Skeletal muscle tissue (tissue), 3 donors: ENCODE measurements at regions not wholly inside any gene's neighbourhood (a gene's known extent, or its start where the extent isn't known, plus 50 kb on each side); places are given as distances from the start of the nearest gene placed in this dataset.

ENCODE experiments used
- H3K27ac ChIP-seq: one replicate; pipeline ENCODE4 v1.7.0; 2013; ENCODE audit warnings: mild to moderate bottlenecking, low read depth, low read length, inconsistent platforms
- H3K27me3 ChIP-seq, 3 donors: one replicate each; pipeline ENCODE4 v1.7.0; 2013; ENCODE audit warnings: low read length in 3 of 3; ENCODE audit not compliant: control insufficient read depth in 3 of 3, insufficient read depth in 3 of 3
- H3K36me3 ChIP-seq, 3 donors: one replicate each; pipeline ENCODE4 v1.7.0; 2013; ENCODE audit warnings: low read length in 3 of 3; ENCODE audit not compliant: control insufficient read depth in 3 of 3, insufficient read depth in 3 of 3
- H3K4me1 ChIP-seq, 3 donors: one replicate each; pipeline ENCODE4 v1.7.0; 2013; ENCODE audit warnings: low read length in 3 of 3, mild to moderate bottlenecking in 3 of 3; ENCODE audit not compliant: control insufficient read depth in 3 of 3, insufficient read depth in 3 of 3
- H3K4me3 ChIP-seq, 3 donors: one replicate each; pipeline ENCODE4 v1.7.0; 2013; ENCODE audit warnings: low read length in 3 of 3
- H3K9ac ChIP-seq, 3 donors: one replicate each; pipeline ENCODE4 v1.7.0; 2013; ENCODE audit warnings: low read length in 3 of 3, mild to moderate bottlenecking in 3 of 3, moderate library complexity in 2 of 3, low read depth in 1 of 3
- H3K9me3 ChIP-seq, 3 donors: one replicate each; pipeline ENCODE4 v1.7.0; 2013; ENCODE audit warnings: low read length in 3 of 3; ENCODE audit not compliant: control insufficient read depth in 3 of 3
- donor health status: Osteomylitis.

GRCh38 chr9:19732441-19732951, 56.3 kb downstream of the SLC24A2 start:
- Histone ChIP-seq H3K36me3 (no peaks in the 10 kb centered on the region), H3K27ac (no peak overlapping the region)

DNA sequence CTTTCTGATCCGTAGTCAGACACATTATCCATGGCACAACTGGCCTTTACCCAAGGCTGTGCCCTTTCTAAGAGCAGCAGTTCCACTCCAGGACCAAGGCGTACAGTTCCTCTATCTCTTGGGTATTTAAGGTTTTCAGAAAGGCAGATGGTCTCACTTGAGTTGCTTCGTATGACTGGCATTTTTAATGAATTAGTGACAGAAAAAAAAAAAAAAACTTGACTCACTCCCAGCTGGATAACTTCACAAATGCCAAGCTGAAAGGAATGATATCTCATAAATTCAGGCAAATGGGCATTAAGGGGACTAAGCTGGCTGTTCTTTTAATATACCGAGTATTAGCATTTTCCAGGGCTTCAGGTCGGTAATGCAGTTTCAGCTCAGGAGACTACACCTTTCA, 60.7 kb downstream of the SLC24A2 start:
- Histone ChIP-seq H3K4me3 (no peak overlapping the region), H3K4me1 (no peaks in the 10 kb centered on the region), H3K9me3 (no peaks in the 10 kb centered on the region), H3K36me3 (no peaks in the 10 kb centered on the region), H3K9ac (no peak overlapping the region), H3K27me3 (no peaks in the 10 kb centered on the region), H3K27ac (no peak overlapping the region)

More at GRCh38 chr9:19732441-19732951, 56.3 kb downstream of the SLC24A2 start:
- Histone ChIP-seq H3K9ac (no peak overlapping the region), H3K9me3 (no peaks in the 10 kb centered on the region), H3K4me3 (no peak overlapping the region), H3K27me3 (no peaks in the 10 kb centered on the region), H3K4me1 (no peaks in the 10 kb centered on the region)

- Histone ChIP-seq H3K27ac (no peak overlapping the region), H3K9me3 (no peaks in the 10 kb centered on the region), H3K4me3 (no peak overlapping the region), H3K36me3 (no peaks in the 10 kb centered on the region), H3K4me1 (no peaks in the 10 kb centered on the region), H3K9ac (no peak overlapping the region), H3K27me3 (no peaks in the 10 kb centered on the region)
Measured at GRCh38 chr9:19725970-19726369, 62.9 kb downstream of the SLC24A2 start.

- Histone ChIP-seq H3K36me3 (no peaks in the 10 kb centered on the region), H3K4me3 (no peak overlapping the region), H3K9ac (no peak overlapping the region), H3K9me3 (no peaks in the 10 kb centered on the region), H3K27ac (no peak overlapping the region), H3K27me3 (no peaks in the 10 kb centered on the region), H3K4me1 (no peaks in the 10 kb centered on the region)
Measured at GRCh38 chr9:19720377-19720776, 68.5 kb downstream of the SLC24A2 start.

GRCh38 chr9:19703702-19704101, 85.1 kb downstream of the SLC24A2 start:
- no peaks in the 10 kb centered on the region for H3K9me3 ChIP-seq
- no peaks in the 10 kb centered on the region for H3K27me3 ChIP-seq
- H3K36me3 ChIP-seq, result no peaks in the 10 kb centered on the region
- H3K4me3 ChIP-seq, result no peak overlapping the region
- H3K4me1 ChIP-seq, result no peaks in the 10 kb centered on the region
- H3K9ac ChIP-seq, result no peak overlapping the region
- H3K27ac ChIP-seq, result no peak overlapping the region

DNA sequence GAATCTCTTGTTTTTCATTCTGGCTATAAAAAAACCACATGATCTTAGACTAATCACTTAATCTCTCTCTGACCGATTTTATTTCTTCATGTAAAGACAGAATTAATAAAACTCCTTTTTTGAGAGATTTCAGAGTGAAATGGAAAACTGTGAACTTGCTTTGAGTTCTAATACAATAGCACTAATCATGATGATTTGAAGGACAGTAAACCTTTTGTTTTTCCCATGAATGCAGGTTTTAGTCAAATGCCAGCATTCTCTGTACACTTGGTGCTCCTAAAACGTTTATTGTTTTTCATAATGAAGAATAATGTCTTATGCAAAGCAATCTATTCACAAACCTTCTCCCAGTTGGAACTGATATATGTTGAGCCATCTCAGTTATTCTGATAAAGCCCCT, 86.8 kb downstream of the SLC24A2 start:
- no peaks in the 10 kb centered on the region for H3K9me3 ChIP-seq
- no peaks in the 10 kb centered on the region for H3K36me3 ChIP-seq
- H3K27me3 ChIP-seq, result no peaks in the 10 kb centered on the region
- H3K9ac ChIP-seq, result no peak overlapping the region
- no peaks in the 10 kb centered on the region for H3K4me1 ChIP-seq
- H3K27ac ChIP-seq, result no peak overlapping the region
- H3K4me3 ChIP-seq, result no peak overlapping the region

DNA sequence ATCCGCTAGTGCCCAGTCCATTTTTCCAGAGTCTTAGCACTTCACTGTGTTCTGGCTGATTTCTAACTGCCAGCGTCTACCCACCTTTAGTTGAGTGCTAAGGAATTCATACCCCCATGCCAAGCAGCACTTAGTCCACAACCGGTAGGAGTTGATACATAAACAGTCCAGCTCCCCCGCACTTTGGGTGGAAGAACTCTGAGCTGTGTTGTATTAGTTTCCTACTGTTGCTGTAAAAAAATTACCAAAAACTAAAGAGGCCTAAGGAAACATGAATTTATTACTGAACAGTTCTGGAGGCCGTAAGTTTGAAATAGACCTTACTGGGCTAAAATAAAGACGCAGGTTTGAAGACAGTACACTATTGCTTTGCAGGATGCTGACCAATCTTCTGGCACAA, 87.6 kb downstream of the SLC24A2 start:
- no peak overlapping the region for H3K4me3 ChIP-seq
- no peak overlapping the region for H3K27ac ChIP-seq
- H3K36me3 ChIP-seq, result no peaks in the 10 kb centered on the region
- H3K27me3 ChIP-seq, result no peaks in the 10 kb centered on the region
- no peaks in the 10 kb centered on the region for H3K4me1 ChIP-seq
- H3K9ac ChIP-seq, result no peak overlapping the region
- no peaks in the 10 kb centered on the region for H3K9me3 ChIP-seq

GRCh38 chr9:19700699-19701098, 88.1 kb downstream of the SLC24A2 start:
- Histone ChIP-seq H3K4me1 (no peaks in the 10 kb centered on the region), H3K36me3 (no peaks in the 10 kb centered on the region), H3K9ac (no peak overlapping the region), H3K9me3 (no peaks in the 10 kb centered on the region), H3K27me3 (no peaks in the 10 kb centered on the region), H3K27ac (no peak overlapping the region), H3K4me3 (no peak overlapping the region)

GRCh38 chr9:19699756-19700155, 89.1 kb downstream of the SLC24A2 start:
- H3K9me3 ChIP-seq, result no peaks in the 10 kb centered on the region
- H3K36me3 ChIP-seq, result no peaks in the 10 kb centered on the region
- no peaks in the 10 kb centered on the region for H3K27me3 ChIP-seq
- no peak overlapping the region for H3K27ac ChIP-seq
- no peak overlapping the region for H3K4me3 ChIP-seq
- no peaks in the 10 kb centered on the region for H3K4me1 ChIP-seq
- no peak overlapping the region for H3K9ac ChIP-seq

DNA sequence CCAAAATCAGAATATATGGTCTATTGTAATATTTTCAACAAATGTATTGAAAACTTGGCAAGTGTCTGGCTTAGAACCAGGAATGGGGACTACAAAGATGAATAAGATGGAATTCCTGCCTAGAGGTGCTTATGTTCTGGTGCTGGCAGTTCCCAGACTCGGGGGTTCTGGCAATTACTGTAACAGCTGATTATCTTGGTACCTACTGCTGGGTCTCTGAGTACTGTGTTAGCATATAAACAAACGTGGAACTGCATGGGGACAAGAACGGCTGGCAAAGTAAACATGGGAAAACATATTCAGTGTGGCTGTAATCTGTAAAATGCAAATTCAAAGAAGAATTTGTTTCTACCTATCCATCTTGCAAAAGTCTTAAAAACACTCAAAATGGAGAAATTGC, 89.9 kb downstream of the SLC24A2 start:
- H3K27ac ChIP-seq, result no peak overlapping the region

DNA sequence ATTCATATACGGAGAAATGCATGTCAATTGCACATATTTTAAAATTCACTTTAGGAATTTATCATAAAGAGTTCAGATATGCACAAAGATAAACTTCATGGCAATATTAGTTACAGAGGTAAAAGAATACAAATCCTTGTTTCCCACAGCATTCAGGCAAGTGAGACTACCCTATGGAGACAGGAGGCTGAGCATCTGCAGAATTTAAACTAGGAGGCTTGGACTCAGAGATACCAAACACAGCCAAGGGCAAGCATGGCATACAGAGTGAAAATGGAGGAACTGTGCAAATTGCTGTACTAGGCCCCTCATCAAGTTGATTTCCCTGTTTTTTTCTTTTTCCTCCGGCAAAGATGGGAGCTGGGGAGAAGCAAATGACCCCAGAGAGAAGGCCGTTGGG, 94.2 kb downstream of the SLC24A2 start:
- Histone ChIP-seq H3K36me3 (no peaks in the 10 kb centered on the region), H3K27ac (no peak overlapping the region), H3K4me1 (no peaks in the 10 kb centered on the region), H3K9me3 (no peaks in the 10 kb centered on the region), H3K9ac (no peak overlapping the region), H3K27me3 (no peaks in the 10 kb centered on the region), H3K4me3 (no peak overlapping the region)

More for the DNA sequence above, 89.9 kb downstream of the SLC24A2 start:
- Histone ChIP-seq H3K36me3 (no peaks in the 10 kb centered on the region), H3K9me3 (no peaks in the 10 kb centered on the region), H3K4me3 (no peak overlapping the region), H3K4me1 (no peaks in the 10 kb centered on the region), H3K27me3 (no peaks in the 10 kb centered on the region), H3K9ac (no peak overlapping the region)
